H9 (cell line): ENCODE measurements at regions not wholly inside any gene's neighbourhood (a gene's known extent, or its start where the extent isn't known, plus 50 kb on each side); places are given as distances from the start of the nearest gene placed in this dataset.

ENCODE experiments used
- DNase-seq: peaks from one replicate; pipeline ENCODE4 v3.0.0-alpha.2; 2017
- H2AFZ ChIP-seq: one replicate; pipeline ENCODE4 v1.6.1; 2013; ENCODE audit warnings: mild to moderate bottlenecking, low read length, control low read depth, moderate library complexity
- H2AK5ac ChIP-seq: 2 replicates; pipeline ENCODE4 v1.6.1; 2013; ENCODE audit warnings: low read length, control low read depth, mixed read lengths; ENCODE audit not compliant: insufficient read length
- H2BK120ac ChIP-seq: one replicate; pipeline ENCODE4 v1.6.1; 2013; ENCODE audit warnings: low read depth, mild to moderate bottlenecking, low read length, control low read depth, inconsistent platforms; ENCODE audit not compliant: poor library complexity, severe bottlenecking
- H2BK12ac ChIP-seq: 2 replicates; pipeline ENCODE4 v1.6.1; 2013; ENCODE audit warnings: low read length, control low read depth, mixed read lengths, low read depth; ENCODE audit not compliant: insufficient read length
- H2BK15ac ChIP-seq: 2 replicates; pipeline ENCODE4 v1.6.1; 2013; ENCODE audit warnings: low read depth, low read length, control low read depth
- H2BK20ac ChIP-seq: one replicate; pipeline ENCODE4 v1.6.1; 2013; ENCODE audit warnings: low read depth, mild to moderate bottlenecking, low read length, control low read depth, inconsistent platforms; ENCODE audit not compliant: poor library complexity, severe bottlenecking
- H2BK5ac ChIP-seq: 2 replicates; pipeline ENCODE4 v1.6.1; 2013; ENCODE audit warnings: low read length, control low read depth, mixed read lengths; ENCODE audit not compliant: insufficient read length
- H3K14ac ChIP-seq: 2 replicates; pipeline ENCODE4 v1.6.1; 2013; ENCODE audit warnings: low read length, control low read depth; ENCODE audit not compliant: insufficient read depth
- H3K18ac ChIP-seq: 2 replicates; pipeline ENCODE4 v1.6.1; 2013; ENCODE audit warnings: low read depth, mild to moderate bottlenecking, mixed read lengths, low read length, control low read depth; ENCODE audit not compliant: insufficient read length
- H3K23ac ChIP-seq: 2 replicates; pipeline ENCODE4 v1.6.1; 2013; ENCODE audit warnings: low read length, control low read depth, mixed read lengths, low read depth; ENCODE audit not compliant: insufficient read length
- H3K23me2 ChIP-seq: 2 replicates; pipeline ENCODE4 v1.6.1; 2013; ENCODE audit warnings: low read depth, mild to moderate bottlenecking, mixed read lengths, low read length, control low read depth; ENCODE audit not compliant: insufficient read length, poor library complexity, severe bottlenecking
- H3K27ac ChIP-seq: 2 replicates; pipeline ENCODE4 v1.5.1; 2013; ENCODE audit warnings: low read length, control low read depth, mixed read lengths, low read depth; ENCODE audit not compliant: insufficient read length
- H3K27me3 ChIP-seq: 2 replicates; pipeline ENCODE4 v1.6.1; 2013; ENCODE audit warnings: low read length, control low read depth, inconsistent platforms; ENCODE audit not compliant: insufficient read depth
- H3K4ac ChIP-seq: 2 replicates; pipeline ENCODE4 v1.6.1; 2013; ENCODE audit warnings: low read depth, mild to moderate bottlenecking, control low read depth, inconsistent platforms, low read length, moderate library complexity
- H3K4me1 ChIP-seq: 2 replicates; pipeline ENCODE4 v1.6.1; 2013; ENCODE audit warnings: low read length, control low read depth, inconsistent platforms; ENCODE audit not compliant: insufficient read depth
- H3K4me2 ChIP-seq: 2 replicates; pipeline ENCODE4 v1.6.1; 2013; ENCODE audit warnings: low read length, control low read depth, mixed read lengths; ENCODE audit not compliant: insufficient read length, insufficient read depth
- H3K56ac ChIP-seq: 2 replicates; pipeline ENCODE4 v1.6.1; 2013; ENCODE audit warnings: low read depth, mild to moderate bottlenecking, mixed read lengths, low read length, control low read depth; ENCODE audit not compliant: insufficient read length
- H3K79me1 ChIP-seq: 2 replicates; pipeline ENCODE4 v1.6.1; 2013; ENCODE audit warnings: low read depth, mild to moderate bottlenecking, moderate library complexity, low read length, control low read depth, inconsistent platforms; ENCODE audit not compliant: insufficient read depth, poor library complexity, severe bottlenecking
- H3K79me2 ChIP-seq: 2 replicates; pipeline ENCODE4 v1.6.1; 2013; ENCODE audit warnings: low read length, control low read depth, inconsistent platforms; ENCODE audit not compliant: insufficient read depth
- H3K9ac ChIP-seq: 2 replicates; pipeline ENCODE4 v1.6.1; 2013; ENCODE audit warnings: low read length, control low read depth, mixed read lengths; ENCODE audit not compliant: insufficient read length; ENCODE audit errors: extremely low read depth
- H3K9me3 ChIP-seq: one replicate; pipeline ENCODE4 v1.6.1; 2013; ENCODE audit warnings: low read depth, low read length, inconsistent platforms; ENCODE audit not compliant: control insufficient read depth
- H3T11ph ChIP-seq: one replicate; pipeline ENCODE4 v1.6.1; 2013; ENCODE audit warnings: mild to moderate bottlenecking, low read length, control low read depth, inconsistent platforms
- H4K20me1 ChIP-seq: one replicate; pipeline ENCODE4 v1.6.1; 2013; ENCODE audit not compliant: control insufficient read depth, insufficient read length, insufficient read depth
- H4K5ac ChIP-seq: 2 replicates; pipeline ENCODE4 v1.6.1; 2013; ENCODE audit warnings: low read depth, mild to moderate bottlenecking, mixed read lengths, low read length, control low read depth; ENCODE audit not compliant: insufficient read length
- H4K8ac ChIP-seq: replicated peaks from 2 replicates; pipeline ENCODE4 v1.6.1; 2013; ENCODE audit warnings: low read length, control low read depth, mixed read lengths, low read depth; ENCODE audit not compliant: insufficient read length
- H4K91ac ChIP-seq: 2 replicates; pipeline ENCODE4 v1.6.1; 2013; ENCODE audit warnings: low read depth, mild to moderate bottlenecking, moderate library complexity, mixed read lengths, low read length, control low read depth; ENCODE audit not compliant: insufficient read length
- H3K27ac Mint-ChIP-seq, 3 experiments: 2 replicates in 2 of 3; 3 replicates in 1 of 3; pipeline ENCODE4 v1.8.0; 2020 to 2021; ENCODE audit warnings: mixed read lengths in 3 of 3, mild to moderate bottlenecking in 1 of 3, moderate library complexity in 1 of 3
- H3K27me3 Mint-ChIP-seq: 2 replicates; pipeline ENCODE4 v1.8.0; 2021; ENCODE audit warnings: low read depth, mild to moderate bottlenecking, moderate library complexity, mixed read lengths
- H3K36me3 Mint-ChIP-seq, 3 experiments: 2 replicates in 2 of 3; 3 replicates in 1 of 3; pipeline ENCODE4 v1.8.0; 2020 to 2021; ENCODE audit warnings: low read depth in 3 of 3, mixed read lengths in 3 of 3; ENCODE audit not compliant: insufficient read depth in 1 of 3
- H3K4me1 Mint-ChIP-seq, 2 experiments: 2 replicates each; pipeline ENCODE4 v1.8.0; 2020; ENCODE audit warnings: mixed read lengths in 2 of 2
- H3K4me3 Mint-ChIP-seq, 2 experiments: 2 replicates in 1 of 2; 3 replicates in 1 of 2; pipeline ENCODE4 v1.8.0; 2020 to 2021; ENCODE audit warnings: mild to moderate bottlenecking in 2 of 2, mixed read lengths in 2 of 2, moderate library complexity in 1 of 2
- H3K9me3 Mint-ChIP-seq, 2 experiments: 2 replicates in 1 of 2; 3 replicates in 1 of 2; pipeline ENCODE4 v1.8.0; 2020; ENCODE audit warnings: mild to moderate bottlenecking in 2 of 2, mixed read lengths in 2 of 2, moderate library complexity in 1 of 2
- CTCF ChIP-seq: fragments of 200-600 bp; sonication (generic); conservative IDR thresholded peaks from 3 replicates; pipeline ENCODE4 v1.8.0; 2021; ENCODE audit warnings: antibody characterized with exemption, mild to moderate bottlenecking
- WGBS: extraction: QIAGEN DNeasy Blood & Tissue Kit; methylation state at CpG from one replicate; pipeline ENCODE4 v1.1.7; 2013; ENCODE audit warnings: missing lambda C conversion rate, low lambda C conversion rate, mixed read lengths; ENCODE audit not compliant: insufficient read length; ENCODE audit errors: extremely low coverage; 5-methylcytosine and 5-hydroxymethylcytosine counted together

- H2BK12ac ChIP-seq: no peak overlapping the region
- H3K9ac ChIP-seq: no peak overlapping the region
- no peak overlapping the region for H2BK15ac ChIP-seq
- no peaks in the 10 kb centered on the region for H3K79me1 ChIP-seq
- H2AFZ ChIP-seq: no peak overlapping the region
- no peak overlapping the region for H2AK5ac ChIP-seq
- no peak overlapping the region for H3K4me3 Mint-ChIP-seq
- H3K14ac ChIP-seq: no peak overlapping the region
- H3K27me3 ChIP-seq: no peaks in the 10 kb centered on the region; the same call in 1 of the 2 replicates
- no peak overlapping the region for H3K27ac Mint-ChIP-seq
- H2BK5ac ChIP-seq: no peak overlapping the region
- no peak overlapping the region for H2BK120ac ChIP-seq
- H3K18ac ChIP-seq: no peak overlapping the region
- no peaks in the 10 kb centered on the region for H3K23me2 ChIP-seq
- no peaks in the 10 kb centered on the region for H3K79me2 ChIP-seq
- H3T11ph ChIP-seq: no peak overlapping the region
- no CpG with 5 or more reads among the region's 4 CpGs for WGBS
- no peaks in the 10 kb centered on the region for H3K9me3 ChIP-seq
- no peak overlapping the region for H4K91ac ChIP-seq
- H3K4me2 ChIP-seq: no peak overlapping the region
- H4K20me1 ChIP-seq: no peaks in the 10 kb centered on the region
- no peaks in the 10 kb centered on the region; the same call in none of the 2 replicates for H3K27me3 Mint-ChIP-seq
- peaks cover 0 to 4% of the 10 kb centered on the region in 2 experiments; a peak in 2 of 5 replicates for H3K9me3 Mint-ChIP-seq
- H3K36me3 Mint-ChIP-seq: no peaks in the 10 kb centered on the region
- DNase-seq: no peak
- H4K5ac ChIP-seq: no peak overlapping the region
- no peak overlapping the region for H3K23ac ChIP-seq
- TF ChIP-seq CTCF: no peak
- no peak overlapping the region for H3K4ac ChIP-seq
- H3K27ac ChIP-seq: no peak overlapping the region
- no peak overlapping the region for H4K8ac ChIP-seq
- H3K4me1 Mint-ChIP-seq: no peaks in the 10 kb centered on the region
- no peak overlapping the region for H3K56ac ChIP-seq
- H3K4me1 ChIP-seq: no peaks in the 10 kb centered on the region
- H2BK20ac ChIP-seq: no peak overlapping the region
These were observed 192.0 kb upstream of the GALNT2 start for GRCh38 chr1:229875086-229875485.
